Astrocyte of the spinal cord (primary cell): ENCODE measurements at regions not wholly inside any gene's neighbourhood (a gene's known extent, or its start where the extent isn't known, plus 50 kb on each side); places are given as distances from the start of the nearest gene placed in this dataset.

Source experiments
- DNase-seq: peaks from one replicate; pipeline ENCODE4 v3.0.0; 2011; ENCODE audit warnings: low read depth, low spot score
- H3K4me3 ChIP-seq: 2 replicates; pipeline ENCODE4 v1.5.1; 2011; ENCODE audit warnings: low read depth, mild to moderate bottlenecking, low read length, moderate library complexity
- in situ Hi-C: cut with HindIII; loops from 2 replicates; pipeline ENCODE4 v1.10.0; 2017; ENCODE audit warnings: low sequenced_read_pairs
- TF ChIP-seq, protein P1 (sequence below): IDR thresholded peaks from 2 replicates; pipeline ENCODE4 v1.5.1; 2012; ENCODE audit warnings: low read depth, mild to moderate bottlenecking, low read length, inconsistent platforms

DNA sequence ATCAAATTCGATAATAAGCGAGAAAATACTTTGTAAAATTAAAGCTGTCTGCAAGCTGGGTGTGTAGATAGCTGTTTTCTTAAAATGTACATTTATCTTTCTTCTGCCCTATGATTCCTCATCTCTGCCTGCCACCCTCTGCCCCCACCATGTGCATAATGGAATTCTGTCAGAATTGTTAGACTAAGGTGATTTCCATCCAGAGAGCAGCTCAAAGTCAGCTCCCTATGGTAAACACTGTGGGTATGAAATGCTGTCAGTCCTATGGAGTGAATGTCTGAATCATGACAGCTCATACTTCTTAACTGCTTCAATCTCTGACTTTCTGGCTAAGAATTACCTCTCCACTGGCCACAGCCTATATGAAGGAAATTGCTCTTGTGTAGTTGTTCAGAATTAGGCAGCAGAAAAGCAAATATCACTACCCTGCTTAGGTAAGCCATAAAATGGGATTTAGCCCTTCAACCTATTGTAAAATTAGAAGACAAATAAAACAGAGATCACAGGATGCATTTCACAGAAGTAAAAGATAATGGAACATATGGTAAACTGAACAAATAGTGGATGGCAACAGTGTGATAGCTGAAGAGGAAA is 137.7 kb downstream of the CD8B2 start:
- H3K4me3 ChIP-seq: no peak overlapping the region
- in situ Hi-C loops: no loop called here
- DNase-seq: no peak
- TF ChIP-seq, protein P1, sequence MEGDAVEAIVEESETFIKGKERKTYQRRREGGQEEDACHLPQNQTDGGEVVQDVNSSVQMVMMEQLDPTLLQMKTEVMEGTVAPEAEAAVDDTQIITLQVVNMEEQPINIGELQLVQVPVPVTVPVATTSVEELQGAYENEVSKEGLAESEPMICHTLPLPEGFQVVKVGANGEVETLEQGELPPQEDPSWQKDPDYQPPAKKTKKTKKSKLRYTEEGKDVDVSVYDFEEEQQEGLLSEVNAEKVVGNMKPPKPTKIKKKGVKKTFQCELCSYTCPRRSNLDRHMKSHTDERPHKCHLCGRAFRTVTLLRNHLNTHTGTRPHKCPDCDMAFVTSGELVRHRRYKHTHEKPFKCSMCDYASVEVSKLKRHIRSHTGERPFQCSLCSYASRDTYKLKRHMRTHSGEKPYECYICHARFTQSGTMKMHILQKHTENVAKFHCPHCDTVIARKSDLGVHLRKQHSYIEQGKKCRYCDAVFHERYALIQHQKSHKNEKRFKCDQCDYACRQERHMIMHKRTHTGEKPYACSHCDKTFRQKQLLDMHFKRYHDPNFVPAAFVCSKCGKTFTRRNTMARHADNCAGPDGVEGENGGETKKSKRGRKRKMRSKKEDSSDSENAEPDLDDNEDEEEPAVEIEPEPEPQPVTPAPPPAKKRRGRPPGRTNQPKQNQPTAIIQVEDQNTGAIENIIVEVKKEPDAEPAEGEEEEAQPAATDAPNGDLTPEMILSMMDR: no peak

DNA sequence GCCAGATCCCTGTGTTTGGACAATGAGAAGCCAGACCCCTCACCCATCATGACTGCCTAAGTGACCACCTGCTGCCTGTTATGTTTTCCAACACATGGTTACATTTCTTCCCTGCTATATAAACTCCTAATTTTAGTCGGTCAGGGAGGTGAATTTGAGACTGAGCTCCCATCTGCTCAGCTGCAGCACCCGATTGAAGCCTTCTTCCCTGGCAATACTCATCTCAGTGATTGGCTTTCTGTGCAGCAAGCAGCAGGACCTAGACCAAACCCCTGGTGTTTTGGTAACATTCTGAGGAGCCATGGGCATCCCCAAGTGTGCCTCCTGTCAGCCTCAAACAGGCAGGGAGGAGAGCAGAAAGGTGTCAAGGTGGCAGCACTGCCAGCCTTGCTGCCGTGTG is 141.2 kb downstream of the CD8B2 start:
- TF ChIP-seq, protein P1: no peak
- DNase-seq: no peak
- in situ Hi-C loops: no loop called here
- H3K4me3 ChIP-seq: no peak overlapping the region

DNA sequence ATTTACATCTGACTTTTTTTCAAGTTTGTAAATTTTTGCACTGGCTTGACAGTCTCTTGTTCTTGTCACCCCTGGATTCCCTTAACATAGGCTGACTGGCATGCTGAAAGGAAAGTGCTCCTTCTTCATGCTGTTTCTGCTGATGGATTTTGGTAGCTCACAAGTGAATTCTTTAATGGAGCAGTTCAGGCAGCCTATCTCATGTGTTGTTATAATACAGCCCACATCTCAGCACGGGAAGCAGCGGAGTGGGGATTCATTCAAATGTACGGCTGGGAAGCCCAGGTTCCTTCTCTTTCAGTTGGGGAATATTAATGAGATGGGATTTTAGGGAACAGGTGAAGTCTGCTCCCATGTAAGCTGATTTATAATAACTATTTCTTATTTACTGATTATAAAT is 142.8 kb downstream of the CD8B2 start:
- no peak for DNase-seq
- TF ChIP-seq, protein P1: no peak
- in situ Hi-C loops: no loop called here
- no peak overlapping the region for H3K4me3 ChIP-seq

DNA sequence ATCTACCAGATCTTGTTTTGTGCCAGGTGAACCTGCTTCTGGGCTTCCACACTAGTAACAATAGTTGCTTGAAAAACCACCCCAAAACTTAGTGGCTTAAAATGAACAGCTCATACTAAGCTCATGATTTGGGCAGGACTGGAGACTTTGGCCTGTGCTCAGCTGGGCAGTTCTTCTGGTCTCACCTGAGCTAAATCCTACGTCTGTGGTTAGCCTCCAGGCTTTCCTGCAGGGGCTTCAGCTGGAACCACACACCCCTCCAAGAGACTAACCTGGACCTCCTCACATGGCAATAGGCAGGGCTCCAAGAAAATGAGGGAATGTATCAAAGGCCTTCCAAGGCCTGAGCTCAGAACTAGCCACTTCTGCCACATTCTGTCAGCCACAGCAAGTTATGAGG is 144.1 kb downstream of the CD8B2 start:
- in situ Hi-C loops: no loop called here
- no peak overlapping the region for H3K4me3 ChIP-seq
- no peak for DNase-seq
- TF ChIP-seq, protein P1: no peak

DNA sequence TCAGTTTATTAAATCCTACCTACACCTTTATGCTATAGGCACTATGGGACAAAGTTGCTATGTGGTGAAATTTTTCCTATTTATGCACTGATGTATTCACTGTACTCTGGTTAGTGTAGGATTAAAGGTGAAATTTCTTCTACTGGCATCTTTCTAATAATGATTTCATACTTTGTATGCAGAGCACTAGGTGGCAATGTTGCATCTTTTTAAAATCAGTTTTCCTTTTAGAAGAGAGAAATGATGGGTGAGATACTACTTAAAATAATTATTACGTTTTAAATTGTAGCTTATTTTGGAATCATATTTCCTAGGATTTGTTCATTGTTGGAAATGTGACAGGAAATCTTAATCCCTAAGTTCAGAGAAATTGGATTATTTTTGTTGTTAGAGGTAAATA is 150.9 kb downstream of the CD8B2 start:
- TF ChIP-seq, protein P1: peak; percentile 28
- peak; percentile 20 for DNase-seq
- in situ Hi-C loops: no loop called here

DNA sequence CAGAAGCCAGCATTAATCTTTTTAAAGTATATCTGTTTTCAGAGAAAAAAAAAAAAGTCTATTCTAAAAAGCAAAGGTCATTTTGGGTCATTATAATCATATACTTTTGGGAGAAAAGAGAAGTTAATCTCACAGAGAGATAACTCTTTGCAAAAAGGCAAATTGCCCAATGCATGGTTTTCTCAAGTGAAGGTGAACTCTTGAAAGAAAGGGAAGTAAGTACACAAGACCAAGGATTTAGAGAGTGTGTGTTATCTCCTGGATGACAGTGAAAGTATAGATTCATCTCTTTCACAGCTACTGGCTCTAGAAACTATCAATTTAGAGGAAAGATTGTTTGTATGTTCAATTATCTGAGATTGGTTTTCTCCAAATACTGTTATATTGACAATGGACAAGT is 151.4 kb downstream of the CD8B2 start:
- in situ Hi-C loops: no loop called here

More for the DNA sequence above, 150.9 kb downstream of the CD8B2 start:
- no peak overlapping the region for H3K4me3 ChIP-seq

More for the DNA sequence above, 151.4 kb downstream of the CD8B2 start:
- no peak overlapping the region for H3K4me3 ChIP-seq
- no peak for DNase-seq
- TF ChIP-seq, protein P1: no peak
